Renal pelvis (tissue), 1 donor: ENCODE measurements at regions not wholly inside any gene's neighbourhood (a gene's known extent, or its start where the extent isn't known, plus 50 kb on each side); places are given as distances from the start of the nearest gene placed in this dataset.
"Not testable (repeated sequence)": the region's sequence is repeated elsewhere in the genome, so short reads cannot be mapped to it uniquely, and the experiment has no call there.

ENCODE experiments used
- DNase-seq: peaks from one replicate; pipeline ENCODE4 v3.0.0-alpha.2; 2013

DNA sequence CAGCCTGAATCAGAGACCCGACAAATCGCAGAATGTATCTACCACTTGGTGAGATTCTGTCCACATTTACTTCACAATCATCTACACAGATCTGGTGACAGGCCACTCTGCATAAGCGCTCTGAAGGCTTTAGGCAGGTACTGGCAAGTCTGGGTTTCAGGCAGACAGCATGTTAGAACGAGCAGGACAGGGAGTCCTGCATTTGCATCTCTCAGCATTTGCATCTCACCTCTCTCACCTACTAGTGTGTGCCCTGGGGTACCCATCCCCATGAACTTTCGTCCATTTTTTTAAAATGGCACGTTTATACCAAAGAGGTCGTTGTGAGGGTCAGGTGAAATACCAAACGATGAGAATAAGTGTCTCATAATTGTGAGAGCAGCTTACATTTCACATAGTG lies 108.2 kb downstream of the SPATA31A1 start:
- DNase-seq, result not testable (repeated sequence)

DNA sequence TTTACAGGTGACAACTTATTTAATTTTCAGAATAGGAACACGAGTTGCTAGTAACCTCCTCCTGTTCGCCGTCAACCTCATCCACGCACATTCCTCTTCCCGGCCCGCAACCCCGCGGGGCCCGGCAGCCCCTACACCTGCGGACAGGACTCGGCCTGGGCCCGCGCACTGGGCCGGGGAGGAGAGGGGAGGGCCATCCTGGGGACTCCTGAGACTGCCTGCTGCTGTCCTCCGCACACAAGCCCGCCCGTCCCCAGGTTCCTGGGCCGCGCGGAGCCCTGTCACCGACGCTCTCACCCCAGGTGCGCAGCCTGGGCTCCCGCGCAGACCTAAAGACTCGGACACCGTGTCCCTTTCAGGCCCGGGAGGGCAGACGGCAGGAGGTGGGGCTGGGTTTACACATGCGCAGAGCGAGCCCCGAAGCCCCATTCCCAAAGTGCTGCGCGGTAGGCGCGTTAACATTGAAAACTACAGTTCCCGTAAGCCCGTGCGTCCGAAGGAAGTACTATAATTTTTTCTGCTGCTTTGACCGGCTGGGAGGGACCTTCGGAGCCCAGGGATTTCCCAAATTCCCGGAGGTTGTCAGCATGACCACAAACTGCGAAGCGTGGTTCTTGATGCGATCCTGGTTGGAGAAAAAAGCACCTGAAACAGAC lies 108.8 kb downstream of the SPATA31A1 start:
- DNase-seq, result peak; percentile 76

DNA sequence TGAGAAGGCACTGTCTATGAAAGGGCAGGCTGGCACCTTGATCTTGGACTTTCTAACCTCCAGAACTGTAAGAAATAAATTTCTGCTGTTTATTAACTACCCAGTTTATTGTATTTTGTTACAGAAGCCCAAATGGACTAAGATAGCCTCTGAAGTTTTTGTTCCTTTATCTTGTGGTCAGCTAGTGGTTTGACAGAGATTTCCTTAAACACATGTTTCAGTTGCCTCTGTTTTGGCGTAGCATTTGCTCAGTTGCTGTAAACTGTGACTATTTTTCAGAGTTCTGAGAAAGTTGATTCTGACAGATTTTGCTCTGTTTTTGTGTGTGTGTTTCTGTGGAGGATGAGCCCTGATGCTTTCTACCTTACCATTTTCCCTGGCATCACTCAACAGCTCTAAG lies 119.0 kb downstream of the SPATA31A1 start:
- not testable (repeated sequence) for DNase-seq

DNA sequence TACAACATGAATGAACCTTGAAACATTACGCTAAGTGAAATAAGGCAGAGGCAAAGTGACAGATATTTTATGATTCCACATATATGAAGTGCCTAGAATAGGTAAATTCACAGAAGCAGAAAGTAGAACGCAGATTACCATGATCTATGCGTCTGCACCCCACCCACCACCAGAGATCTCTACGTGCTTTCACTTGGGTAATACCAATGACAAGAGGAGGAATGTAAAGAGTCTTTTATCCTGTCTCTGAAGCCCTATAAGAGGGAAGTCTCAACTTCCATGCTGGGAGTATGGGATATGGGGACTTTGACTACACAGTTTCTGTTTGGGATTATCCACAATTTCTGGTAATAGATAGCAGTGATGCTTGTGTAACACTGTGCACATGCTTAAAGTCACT lies 127.6 kb downstream of the SPATA31A1 start:
- DNase-seq, result not testable (repeated sequence)

DNA sequence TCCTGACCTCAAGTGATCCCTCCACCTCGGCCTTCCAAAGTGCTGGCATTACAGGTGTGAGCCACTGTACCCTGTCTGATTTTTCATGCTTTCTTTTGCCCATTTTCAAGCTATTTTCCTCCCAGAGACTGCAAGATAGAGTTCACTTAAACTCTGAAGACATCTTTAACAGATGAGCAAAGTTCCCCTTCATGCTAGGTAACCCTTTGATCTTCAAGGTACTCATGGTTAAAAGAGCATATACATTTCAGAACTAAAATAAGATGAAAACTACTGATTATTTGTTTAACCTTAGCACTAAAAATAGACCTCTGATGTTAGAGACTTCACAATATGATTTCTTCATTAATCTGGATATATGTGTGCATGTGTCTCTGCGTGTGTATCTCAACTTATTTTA lies 128.4 kb downstream of the SPATA31A1 start:
- not testable (repeated sequence) for DNase-seq

DNA sequence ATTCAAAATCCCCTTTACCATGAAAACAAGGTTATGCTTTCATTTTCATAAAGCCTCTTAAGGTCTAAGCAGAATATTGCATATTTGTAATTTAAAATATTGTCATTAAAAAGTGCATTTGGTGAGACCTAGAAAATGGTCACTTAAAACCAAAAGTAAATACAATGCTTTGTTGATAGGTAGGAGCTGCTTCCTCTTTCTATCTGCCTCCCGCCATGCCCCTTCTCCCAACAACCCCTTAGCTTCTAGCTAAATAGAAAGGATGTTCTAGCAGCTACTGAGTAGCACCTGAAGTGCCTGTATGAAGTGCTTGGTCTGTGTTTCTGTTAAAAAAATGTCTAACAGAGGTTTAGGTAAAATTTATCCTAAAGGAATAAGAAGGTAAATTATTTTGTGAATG lies 128.8 kb downstream of the SPATA31A1 start:
- not testable (repeated sequence) for DNase-seq

DNA sequence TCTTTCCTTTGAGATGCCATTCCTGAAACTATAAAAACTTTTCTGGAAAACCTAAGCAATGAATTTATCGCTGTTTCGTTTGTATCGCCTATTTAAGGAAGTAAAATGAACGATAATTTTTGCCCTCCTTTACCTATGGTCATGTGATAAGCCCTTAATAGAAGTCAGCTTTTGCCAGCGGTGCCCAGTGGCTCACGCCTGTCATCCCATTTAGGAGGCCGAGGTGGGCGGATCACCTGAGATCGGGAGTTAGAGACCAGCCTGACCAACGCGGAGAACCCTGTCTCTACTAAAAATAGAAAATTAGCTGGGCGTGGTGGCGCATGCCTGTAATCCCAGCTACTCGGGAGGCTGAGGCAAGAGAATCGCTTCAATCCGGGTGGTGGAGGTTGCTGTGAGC lies 132.0 kb downstream of the SPATA31A1 start:
- DNase-seq, result not testable (repeated sequence)

DNA sequence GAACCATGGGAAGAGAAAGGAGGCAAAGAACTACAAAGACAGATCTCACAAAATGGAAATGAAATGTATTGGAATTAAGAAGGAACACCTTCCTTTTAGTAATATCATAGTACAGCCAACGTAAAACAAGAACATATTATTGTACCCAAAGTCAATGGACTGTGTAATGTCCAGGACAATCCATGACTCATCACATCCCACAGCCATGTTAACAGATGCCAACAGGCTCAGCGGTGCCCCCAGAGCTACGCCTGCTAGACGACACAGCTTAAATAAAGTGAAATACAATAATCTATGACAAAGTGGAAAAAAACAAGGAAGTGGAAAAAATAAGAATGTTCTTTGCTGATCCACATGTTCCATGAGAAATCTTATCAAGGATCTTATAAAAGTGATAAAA lies 140.8 kb downstream of the SPATA31A1 start:
- not testable (repeated sequence) for DNase-seq

DNA sequence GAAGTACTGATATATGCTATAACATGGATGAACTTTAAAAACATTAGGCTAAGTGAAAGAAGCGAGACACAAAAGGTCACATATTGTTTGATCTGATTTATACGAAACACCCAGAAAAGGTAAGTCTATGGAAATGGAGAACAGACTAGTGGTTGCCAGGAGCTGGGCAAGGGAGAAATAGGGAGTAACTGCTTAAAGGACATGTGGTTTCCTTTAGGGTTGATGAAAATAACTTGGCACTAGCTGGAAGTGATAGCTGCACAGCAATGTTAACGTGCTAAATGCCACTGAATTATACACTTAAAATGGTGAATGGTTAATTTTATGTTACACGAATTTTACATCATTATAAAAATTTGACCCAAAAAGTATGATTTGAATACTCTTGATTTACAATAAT lies 147.7 kb downstream of the SPATA31A1 start:
- DNase-seq, result not testable (repeated sequence)

DNA sequence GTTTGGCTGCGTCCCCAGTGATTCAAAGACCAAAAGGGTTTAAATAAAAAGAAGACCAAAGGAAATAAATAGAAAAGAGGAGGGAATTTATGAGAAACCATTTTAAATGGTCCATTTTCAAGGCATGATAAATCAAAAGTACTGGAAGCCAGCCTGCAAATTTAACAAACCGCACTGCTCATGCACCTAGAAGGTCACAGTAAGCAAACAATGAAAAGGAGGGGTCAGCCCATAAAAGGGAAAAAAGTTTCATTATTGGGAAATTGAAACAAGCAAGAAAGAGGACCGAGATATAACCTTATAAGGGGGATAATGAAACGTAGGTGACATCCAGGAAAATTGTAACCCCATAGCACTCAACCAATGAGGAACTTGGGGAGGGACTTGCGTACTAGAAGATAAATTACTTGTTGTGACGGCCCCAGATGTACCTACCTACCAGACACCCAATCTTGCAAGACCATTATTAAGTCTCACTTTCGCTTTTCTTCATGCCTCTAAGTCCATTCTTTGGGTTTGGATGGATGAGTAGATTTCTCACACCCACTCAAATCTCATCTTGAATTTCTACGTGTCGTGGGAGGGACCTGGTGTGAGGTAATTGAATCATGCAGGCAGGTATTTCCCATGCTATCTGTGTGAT lies 172.0 kb downstream of the SPATA31A1 start:
- DNase-seq, result not testable (repeated sequence)

DNA sequence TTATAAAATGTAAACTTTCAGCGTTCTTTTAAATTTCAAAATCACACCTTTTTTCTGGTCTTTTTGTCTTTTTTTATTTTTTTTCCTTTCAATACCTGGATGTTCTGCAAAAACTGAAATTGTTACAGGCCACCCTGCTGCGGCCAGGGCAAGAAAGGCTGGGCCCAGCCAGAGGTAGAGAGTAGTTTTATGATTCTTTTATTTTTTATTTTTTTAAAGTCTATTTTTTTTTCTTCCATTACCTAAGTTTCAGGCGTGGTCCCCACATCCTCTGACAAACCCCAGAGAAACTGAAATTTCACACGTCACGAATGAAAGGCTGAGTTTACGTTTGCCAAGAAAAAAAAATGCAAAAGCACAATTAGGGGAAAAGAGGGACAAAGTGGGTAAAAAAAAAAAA lies 177.1 kb downstream of the SPATA31A1 start:
- DNase-seq, result not testable (repeated sequence)

DNA sequence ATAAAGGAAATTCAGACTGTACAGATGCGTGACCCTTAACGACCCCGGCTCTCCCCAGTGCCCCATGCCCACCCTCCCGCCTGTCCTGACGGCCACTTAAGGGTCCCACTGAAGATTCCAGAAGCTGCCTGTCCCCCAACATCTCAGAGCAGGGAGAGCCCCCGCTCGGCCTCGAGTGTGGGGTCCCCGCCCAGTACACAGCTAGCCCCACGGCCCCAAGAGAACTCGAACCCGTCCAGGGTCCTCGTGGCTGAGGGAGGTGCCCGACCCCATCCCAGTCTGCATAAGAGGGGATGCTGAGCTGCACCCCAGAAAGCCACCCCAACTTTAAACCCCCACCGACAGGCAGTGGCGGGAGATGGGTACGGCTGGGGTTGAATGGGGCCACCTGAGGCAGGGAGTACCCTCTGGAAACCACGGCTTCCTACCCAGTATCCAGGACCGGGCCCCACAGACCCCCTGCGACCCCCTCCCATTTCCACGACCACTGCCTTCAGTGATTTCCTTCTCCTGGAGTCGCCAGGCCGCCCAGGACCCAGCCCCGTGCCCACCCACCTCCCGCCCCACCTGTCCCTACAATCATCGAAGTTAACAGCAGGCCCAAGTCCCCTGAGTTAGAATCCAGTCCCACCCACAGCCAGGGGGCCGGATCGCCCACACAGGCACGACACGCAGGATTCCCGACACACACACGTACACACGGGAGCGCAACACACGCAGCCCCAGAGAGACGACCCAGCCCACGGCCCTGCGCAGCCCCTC lies 177.7 kb downstream of the SPATA31A1 start:
- not testable (repeated sequence) for DNase-seq

DNA sequence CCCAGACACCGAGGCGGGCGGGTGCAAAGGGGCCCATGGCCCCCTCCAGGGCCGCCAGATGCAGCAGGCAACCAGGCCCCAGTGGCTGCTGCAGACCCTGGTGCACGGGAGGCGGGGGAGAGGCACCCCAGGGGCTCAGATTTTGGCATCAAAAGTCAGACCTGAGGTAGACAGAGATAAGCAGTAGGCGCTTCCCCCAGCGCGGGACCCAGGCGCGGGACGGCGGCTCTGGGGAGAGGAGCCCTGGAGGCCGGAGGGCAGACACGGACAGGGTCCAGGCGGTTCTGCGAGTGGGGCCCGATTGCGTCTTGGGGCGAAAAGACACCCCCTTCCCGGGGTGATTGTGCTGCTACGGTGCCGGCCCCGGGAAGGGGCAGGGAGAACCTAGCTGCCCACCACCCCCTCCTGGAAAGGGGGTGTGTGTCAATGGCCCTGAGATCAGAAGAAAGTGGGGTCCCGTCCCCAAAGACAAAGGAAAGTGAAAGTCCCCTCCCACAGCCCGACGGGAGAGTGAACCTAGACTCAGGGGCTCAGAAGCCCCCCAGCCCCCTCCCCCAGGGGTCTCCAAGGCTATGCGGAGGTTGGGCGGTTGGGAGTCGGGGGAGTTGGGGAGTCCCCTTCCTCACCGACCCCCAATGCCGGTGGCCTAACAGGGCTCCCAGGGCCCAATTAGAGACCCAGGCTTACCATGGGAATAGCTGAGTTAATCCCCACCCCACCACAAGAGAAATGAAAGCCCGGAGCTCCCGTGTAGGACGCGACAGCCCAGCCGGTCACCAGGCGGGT lies 178.5 kb downstream of the SPATA31A1 start:
- not testable (repeated sequence) for DNase-seq

DNA sequence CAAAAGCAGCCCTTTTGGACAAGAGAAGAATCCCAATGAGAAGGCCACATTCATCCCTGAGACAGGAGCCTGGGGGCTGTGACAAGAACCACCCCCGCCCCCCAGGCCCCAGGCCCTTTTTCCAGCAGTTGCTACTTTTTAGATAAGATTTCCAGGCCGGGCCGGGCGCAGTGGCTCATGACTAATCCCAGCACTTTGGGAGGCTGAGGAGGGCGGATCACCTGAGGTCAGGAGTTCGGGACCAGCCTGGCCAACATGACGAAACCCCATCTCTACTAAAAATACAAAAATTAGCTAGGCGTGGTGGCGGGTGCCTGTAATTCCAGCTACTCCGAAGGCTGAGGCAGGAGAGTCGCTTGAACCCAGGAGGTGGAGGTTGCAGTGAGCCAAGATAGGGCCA lies 179.4 kb downstream of the SPATA31A1 start:
- DNase-seq, result not testable (repeated sequence)

DNA sequence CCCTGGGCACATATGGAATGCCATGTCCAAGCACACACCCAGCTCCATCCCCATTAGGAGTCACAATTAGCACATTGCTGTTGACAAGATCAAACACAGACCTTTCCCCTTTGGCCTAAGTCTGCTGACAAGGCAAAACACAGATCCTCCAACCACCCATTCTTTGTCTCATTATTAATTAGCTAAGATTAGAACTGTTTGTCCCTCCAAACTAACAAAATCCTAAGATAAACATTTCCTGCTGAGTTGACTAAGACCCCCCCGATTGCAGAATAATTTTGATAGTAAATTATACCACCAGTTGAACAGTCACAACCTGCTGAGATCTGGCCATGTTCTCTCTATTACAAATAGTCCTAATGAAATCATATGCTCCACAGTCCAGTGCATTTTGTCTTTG lies 186.7 kb downstream of the SPATA31A1 start:
- not testable (repeated sequence) for DNase-seq

DNA sequence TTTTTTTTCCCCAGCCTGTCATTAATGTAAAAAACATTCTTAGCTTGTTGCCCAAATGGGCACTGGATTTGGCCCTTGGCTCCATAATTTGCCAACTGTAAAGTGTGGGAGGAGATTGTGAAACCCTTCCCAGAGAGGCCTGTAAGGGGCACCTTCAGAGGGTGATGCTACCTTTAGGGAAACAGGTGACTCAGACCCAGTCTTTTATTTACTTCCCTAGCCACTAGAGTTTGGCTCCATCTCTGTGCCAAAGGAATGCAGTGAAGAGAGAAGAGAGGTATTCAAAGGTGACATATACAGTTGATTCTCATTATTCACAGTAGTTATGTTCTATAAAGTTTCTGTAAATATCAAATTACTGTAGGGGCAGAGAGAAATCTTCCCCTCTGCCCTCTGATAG lies 189.6 kb downstream of the SPATA31A1 start:
- not testable (repeated sequence) for DNase-seq

DNA sequence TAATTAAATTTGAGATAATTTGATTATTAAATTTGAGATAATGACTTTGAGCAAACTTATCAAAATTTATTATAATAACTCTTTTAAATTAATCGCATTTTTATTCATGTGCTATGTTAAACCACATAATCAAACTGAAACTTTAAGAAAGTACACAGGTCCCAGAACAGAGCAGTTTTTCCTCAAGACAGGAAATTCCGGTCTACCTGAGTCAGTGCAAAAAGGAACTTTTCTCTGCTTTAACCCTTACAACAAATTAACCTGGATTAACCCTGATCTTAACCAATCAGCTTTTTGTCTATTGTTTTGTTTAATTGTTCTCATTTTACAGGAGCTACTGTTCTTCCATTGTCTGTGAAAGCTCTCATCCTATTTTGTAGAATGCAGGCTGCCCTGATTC lies 195.1 kb downstream of the SPATA31A1 start:
- DNase-seq, result not testable (repeated sequence)

DNA sequence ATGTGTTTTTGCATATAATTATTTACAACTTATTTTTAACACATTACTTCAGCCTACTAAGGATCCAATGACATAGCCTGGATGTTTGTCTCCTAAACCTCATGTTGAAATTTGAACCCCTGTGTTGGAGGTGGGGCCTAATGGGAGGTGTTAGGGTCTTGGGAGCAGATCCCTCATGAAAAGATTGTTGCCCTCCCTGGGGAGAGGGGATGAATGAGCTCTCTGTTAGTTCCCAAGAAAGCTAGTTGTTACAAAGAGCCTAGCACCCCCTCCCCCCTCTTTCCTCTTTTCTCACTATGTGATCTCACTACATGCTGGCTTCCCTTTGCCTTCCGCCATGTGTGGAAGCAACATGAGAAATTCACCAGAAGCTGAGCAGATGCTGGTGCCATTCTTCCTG lies 196.1 kb downstream of the SPATA31A1 start:
- not testable (repeated sequence) for DNase-seq

DNA sequence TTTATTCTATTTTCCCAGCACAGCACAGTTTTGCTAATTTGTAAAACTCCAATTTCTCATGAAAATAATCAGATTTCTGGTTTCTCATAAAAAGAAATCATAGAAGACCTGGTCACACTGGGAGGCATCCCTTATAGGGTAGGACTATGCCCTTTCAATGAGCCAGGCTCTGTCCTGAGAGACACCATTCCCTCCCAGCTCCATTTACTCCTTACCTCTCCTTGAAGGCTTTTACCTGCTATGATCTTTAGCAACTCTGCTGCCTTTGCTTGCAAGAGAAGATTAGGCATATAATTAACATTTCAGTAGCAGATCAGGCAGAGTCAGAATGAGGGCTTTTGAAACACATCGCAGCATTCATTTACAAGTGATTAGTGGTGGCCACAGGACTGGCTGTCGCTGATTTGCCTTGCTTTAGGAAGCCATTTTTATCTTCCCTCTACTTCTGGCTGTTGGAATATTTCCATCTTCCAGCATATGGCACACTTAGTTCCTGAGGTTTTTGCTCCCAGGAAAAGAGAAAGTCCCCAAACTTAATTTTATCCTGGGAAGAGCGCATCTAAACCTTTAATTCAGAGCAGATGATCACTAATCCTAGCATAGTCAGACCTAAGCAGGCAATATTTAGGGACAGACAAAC lies 196.9 kb downstream of the SPATA31A1 start:
- not testable (repeated sequence) for DNase-seq

DNA sequence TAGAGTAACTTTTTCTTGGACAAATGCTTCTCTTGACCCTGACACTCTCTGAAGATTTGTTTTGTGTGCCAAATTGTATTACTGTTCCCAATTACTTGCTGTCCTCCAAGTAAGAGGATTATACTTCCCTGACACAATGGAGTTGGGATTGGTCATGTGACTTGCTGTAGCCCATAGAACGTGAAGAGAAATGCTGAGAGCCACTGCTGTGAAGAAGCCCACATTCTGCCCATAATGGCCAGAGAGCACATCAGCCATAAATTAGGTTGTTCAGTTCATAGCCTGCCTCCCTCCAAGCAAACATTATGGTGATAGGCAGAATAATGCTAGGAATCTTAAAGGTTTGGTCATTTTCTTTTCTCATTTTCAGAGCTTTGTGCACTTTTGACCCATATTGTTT lies 198.9 kb downstream of the SPATA31A1 start:
- not testable (repeated sequence) for DNase-seq

DNA sequence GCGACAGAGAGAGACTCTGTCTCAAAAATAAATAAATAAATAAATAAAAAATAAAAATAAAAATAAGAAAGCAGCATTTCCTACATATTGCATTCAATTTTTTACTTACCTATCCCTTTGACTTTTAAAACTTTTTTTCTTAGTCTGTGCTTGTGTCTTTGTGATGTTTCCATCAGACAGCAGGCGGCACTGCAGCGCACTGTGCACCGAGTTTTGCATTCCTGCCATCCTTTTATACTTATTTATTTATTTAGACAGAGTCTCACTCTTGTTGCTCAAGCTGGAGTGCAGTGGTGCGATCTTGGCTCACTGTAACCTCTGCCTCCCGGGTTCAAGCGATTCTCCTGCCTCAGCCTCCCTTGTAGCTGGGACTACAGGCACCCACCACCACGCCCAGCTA lies 203.9 kb downstream of the SPATA31A1 start:
- not testable (repeated sequence) for DNase-seq

DNA sequence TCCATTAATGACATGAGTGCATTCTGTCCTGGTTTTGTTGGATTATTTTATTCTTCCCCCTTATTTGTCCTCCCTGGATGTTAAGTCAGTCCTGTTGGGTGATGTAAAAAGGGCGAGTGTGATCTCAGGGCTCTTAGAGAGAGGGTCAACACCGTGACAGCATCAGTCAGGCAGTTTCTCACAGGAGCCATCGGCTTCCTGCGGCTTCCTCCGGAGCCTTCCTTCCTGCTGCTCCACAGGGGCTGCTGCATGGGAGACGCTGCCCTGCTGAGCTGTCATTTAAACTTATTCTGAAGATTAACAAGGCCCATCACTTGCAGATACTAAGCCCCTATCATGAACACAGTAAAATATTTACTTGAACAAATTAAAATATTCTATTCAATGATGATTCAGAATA lies 211.3 kb downstream of the SPATA31A1 start:
- DNase-seq, result not testable (repeated sequence)
